PC-3 (cell line): ENCODE measurements at regions not wholly inside any gene's neighbourhood (a gene's known extent, or its start where the extent isn't known, plus 50 kb on each side); places are given as distances from the start of the nearest gene placed in this dataset.

Experiments used
- ATAC-seq: fragments of 200-7000 bp; cut with Tn5 transposase; 2 replicates; pipeline ENCODE4 v1.9.1; 2020; ENCODE audit warnings: mild to moderate bottlenecking, moderate library complexity
- BruUV-seq: library from RNA; stranded (reverse); fragments of 400-500 nt; replicated peaks from 2 replicates; lab custom pipeline; 2021; lab: Mats Ljungman, UMichigan
- CTCF ChIA-PET: fragments of 300-600 bp; sonication (Branson Sonifier 250); formaldehyde crosslinking; loops from one replicate; lab custom pipeline; 2022; ENCODE audit warnings: antibody characterized with exemption; lab: Charles Lee
- POLR2A ChIA-PET: fragments of 300-600 bp; sonication (Branson Sonifier 250); formaldehyde crosslinking; loops from one replicate; lab custom pipeline; 2022; ENCODE audit warnings: antibody characterized with exemption; ENCODE audit not compliant: unreplicated experiment; lab: Charles Lee
- DNase-seq: peaks from one replicate; pipeline ENCODE4 v3.0.0-alpha.2; 2015
- H2AFZ ChIP-seq: fragments of 300-600 bp; sonication (generic); 2 replicates; pipeline ENCODE4 v1.6.0; 2016; ENCODE audit warnings: antibody characterized with exemption, low read length
- H3F3A ChIP-seq: fragments of 300-600 bp; sonication (generic); one replicate; pipeline ENCODE4 v1.6.0; 2017; ENCODE audit warnings: antibody characterized with exemption, low read length, control low read depth, mild to moderate bottlenecking; ENCODE audit not compliant: unreplicated experiment
- H3K27ac ChIP-seq: fragments of 300-600 bp; sonication (generic); 2 replicates; pipeline ENCODE4 v1.5.1; 2016; ENCODE audit warnings: mild to moderate bottlenecking, low read length
- H3K27me3 ChIP-seq: fragments of 300-600 bp; sonication (generic); 2 replicates; pipeline ENCODE4 v1.6.1; 2016; ENCODE audit warnings: low read length, mixed read lengths
- H3K36me3 ChIP-seq: fragments of 300-600 bp; sonication (generic); 2 replicates; pipeline ENCODE4 v1.6.1; 2016; ENCODE audit warnings: low read depth, mixed run types, low read length, mixed read lengths
- H3K4me1 ChIP-seq: fragments of 300-600 bp; sonication (generic); 2 replicates; pipeline ENCODE4 v1.5.1; 2016; ENCODE audit warnings: low read length; ENCODE audit not compliant: insufficient read depth
- H3K4me2 ChIP-seq: fragments of 300-600 bp; sonication (generic); 2 replicates; pipeline ENCODE4 v1.6.0; 2016; ENCODE audit warnings: low read length
- H3K4me3 ChIP-seq: fragments of 300-600 bp; sonication (generic); 2 replicates; pipeline ENCODE4 v1.5.1; 2016; ENCODE audit warnings: mild to moderate bottlenecking, low read length, mixed read lengths
- H3K79me2 ChIP-seq: fragments of 300-600 bp; sonication (generic); 2 replicates; pipeline ENCODE4 v1.6.1; 2017; ENCODE audit warnings: low read length, mixed read lengths
- H3K9ac ChIP-seq: fragments of 300-600 bp; sonication (generic); 2 replicates; pipeline ENCODE4 v1.6.0; 2016; ENCODE audit warnings: mild to moderate bottlenecking, low read length
- H3K9me2 ChIP-seq: fragments of 300-600 bp; sonication (generic); replicated peaks from 2 replicates; pipeline ENCODE4 v1.6.1; 2016; ENCODE audit warnings: mixed run types, low read length, mixed read lengths
- H3K9me3 ChIP-seq: fragments of 300-600 bp; sonication (generic); 2 replicates; pipeline ENCODE4 v1.6.1; 2016; ENCODE audit warnings: low read length, mixed read lengths
- H4K20me1 ChIP-seq: fragments of 300-600 bp; sonication (generic); 2 replicates; pipeline ENCODE4 v1.6.1; 2016; ENCODE audit warnings: low read length, mixed read lengths
- CTCF ChIP-seq: fragments of 300-600 bp; sonication (generic); conservative IDR thresholded peaks from 2 replicates; pipeline ENCODE4 v1.5.1; 2017; ENCODE audit warnings: antibody characterized with exemption, low read depth, mild to moderate bottlenecking, low read length
- EZH2 ChIP-seq: fragments of 300-600 bp; sonication (generic); IDR thresholded peaks from one replicate; pipeline ENCODE4 v1.6.1; 2017; ENCODE audit warnings: antibody characterized with exemption, mild to moderate bottlenecking, low read length; ENCODE audit not compliant: unreplicated experiment
- EZH2phosphoT487 ChIP-seq: fragments of 300-600 bp; sonication (generic); IDR thresholded peaks from 2 replicates; pipeline ENCODE4 v1.6.1; 2018; ENCODE audit warnings: mild to moderate bottlenecking, antibody characterized with exemption, low read length, borderline replicate concordance
- intact Hi-C: fragments of 100-400 bp; cut with micrococcal nuclease; formaldehyde crosslinking; loops from 2 replicates; pipeline ENCODE4 v1.9.0; 2023

DNA sequence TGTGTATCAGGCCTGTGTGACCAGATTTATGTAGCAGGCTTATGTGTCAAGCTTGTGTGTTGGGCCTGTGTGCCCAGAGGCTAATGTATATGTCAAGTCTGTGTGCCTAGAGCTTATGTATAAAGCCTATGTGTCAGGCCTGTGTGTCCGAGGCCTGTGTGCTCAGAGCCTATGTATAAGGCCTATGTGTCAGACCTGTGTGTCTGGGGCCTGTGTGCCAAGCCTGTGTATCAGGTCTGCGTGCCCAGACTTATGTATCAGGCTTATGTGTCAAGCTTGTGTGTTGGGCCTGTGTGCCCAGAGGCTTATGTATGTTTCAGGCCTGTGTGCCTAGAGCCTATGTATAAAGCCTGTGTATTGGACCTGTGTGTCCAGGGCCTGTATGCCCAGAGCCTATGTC is 249.3 kb upstream of the AVPR1A start:
- no peak overlapping the region for H3K9ac ChIP-seq
- H3K4me3 ChIP-seq: no peak overlapping the region
- no peak overlapping the region for H3K4me2 ChIP-seq
- ATAC-seq: no peak
- intact Hi-C loops: no loop called here
- H4K20me1 ChIP-seq: no peaks in the 10 kb centered on the region
- no peak for DNase-seq
- no peak overlapping the region for H2AFZ ChIP-seq
- ChIA-PET CTCF (no interaction called here), POLR2A (interaction anchor here (0.6 kb wide), 1 partner anchor 1158 kb away, joined by 3 read pairs; no protein-coding TSS in a partner anchor)
- H3K9me3 ChIP-seq: peaks cover 1% of the 10 kb centered on the region; the same call in 1 of the 2 replicates
- H3K4me1 ChIP-seq: no peaks in the 10 kb centered on the region; the same call in 1 of the 2 replicates
- peaks cover 19% of the 10 kb centered on the region for H3K27me3 ChIP-seq
- no TSS peak for BruUV-seq
- no peak overlapping the region for H3K27ac ChIP-seq
- no peaks in the 10 kb centered on the region for H3K9me2 ChIP-seq
- H3K36me3 ChIP-seq: no peaks in the 10 kb centered on the region
- H3F3A ChIP-seq: no peaks in the 10 kb centered on the region
- no peaks in the 10 kb centered on the region for H3K79me2 ChIP-seq
- TF ChIP-seq EZH2: no peak
- no peak for TF ChIP-seq EZH2phosphoT487
- no peak for TF ChIP-seq CTCF

DNA sequence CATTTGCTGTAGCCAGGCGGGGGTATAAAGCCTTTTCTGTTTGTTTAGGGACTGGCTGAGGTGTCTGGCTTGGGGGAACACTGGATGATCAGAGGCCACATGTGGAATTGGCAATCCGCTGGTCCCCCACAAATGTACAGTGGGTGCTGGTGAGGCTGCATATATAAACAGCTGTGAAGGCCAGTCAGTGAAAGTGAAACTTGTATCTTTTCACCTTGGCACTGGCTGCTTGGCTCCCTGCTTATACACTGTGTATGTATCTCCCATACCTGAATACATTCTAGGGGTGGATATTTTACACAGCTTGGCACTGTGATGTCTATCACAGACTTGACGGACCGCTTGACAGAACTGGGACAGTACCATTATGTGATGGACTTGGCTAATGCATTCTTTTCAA is 246.8 kb upstream of the AVPR1A start:
- no peaks in the 10 kb centered on the region for H3K79me2 ChIP-seq
- TF ChIP-seq EZH2phosphoT487 (no peak), CTCF (no peak), EZH2 (no peak)
- no peaks in the 10 kb centered on the region for H4K20me1 ChIP-seq
- H3K4me2 ChIP-seq: no peak overlapping the region
- no peaks in the 10 kb centered on the region for H3K9me2 ChIP-seq
- H3F3A ChIP-seq: no peaks in the 10 kb centered on the region
- no peak overlapping the region for H3K9ac ChIP-seq
- no peak overlapping the region for H2AFZ ChIP-seq
- intact Hi-C loops: no loop called here
- CTCF ChIA-PET: no interaction called here
- H3K4me3 ChIP-seq: no peak overlapping the region
- DNase-seq (no peak), ATAC-seq (no peak)
- H3K9me3 ChIP-seq: no peaks in the 10 kb centered on the region
- H3K4me1 ChIP-seq: no peaks in the 10 kb centered on the region; the same call in 1 of the 2 replicates
- H3K36me3 ChIP-seq: no peaks in the 10 kb centered on the region
- BruUV-seq: no TSS peak
- POLR2A ChIA-PET: no interaction called here
- no peak overlapping the region for H3K27ac ChIP-seq
- H3K27me3 ChIP-seq: peaks cover 41% of the 10 kb centered on the region

GRCh38 chr12:63396135-63396534 is 245.1 kb upstream of the AVPR1A start:
- Histone ChIP-seq H3K27me3 (peaks cover 52% of the 10 kb centered on the region), H3K36me3 (no peaks in the 10 kb centered on the region), H3K9me2 (no peaks in the 10 kb centered on the region), H4K20me1 (no peaks in the 10 kb centered on the region), H2AFZ (no peak overlapping the region), H3F3A (no peaks in the 10 kb centered on the region), H3K27ac (no peak overlapping the region), H3K79me2 (no peaks in the 10 kb centered on the region), H3K4me3 (no peak overlapping the region), H3K9ac (no peak overlapping the region), H3K9me3 (no peaks in the 10 kb centered on the region), H3K4me2 (no peak overlapping the region), H3K4me1 (no peaks in the 10 kb centered on the region; the same call in 1 of the 2 replicates)
- POLR2A ChIA-PET: no interaction called here
- CTCF ChIA-PET: no interaction called here
- no TSS peak for BruUV-seq
- intact Hi-C loops: no loop called here
- TF ChIP-seq EZH2 (no peak), EZH2phosphoT487 (no peak), CTCF (no peak)
- ATAC-seq (no peak), DNase-seq (no peak)
